OCI-LY3 (cell line): ENCODE measurements at regions not wholly inside any gene's neighbourhood (a gene's known extent, or its start where the extent isn't known, plus 50 kb on each side); places are given as distances from the start of the nearest gene placed in this dataset.
"Not testable (repeated sequence)": the region's sequence is repeated elsewhere in the genome, so short reads cannot be mapped to it uniquely, and the experiment has no call there.

ENCODE experiments used
- CTCF ChIP-seq: fragments of 200-600, 300-600 bp; sonication (generic); IDR thresholded peaks from 2 replicates; pipeline ENCODE4 v1.5.1; 2014; ENCODE audit warnings: antibody characterized with exemption, low read length, low read depth
- EZH2phosphoT487 ChIP-seq: fragments of 200-600 bp; shearing (Covaris generic); IDR thresholded peaks from 2 replicates; pipeline ENCODE4 v1.6.1; 2018; ENCODE audit warnings: antibody characterized with exemption, mixed run types, low read depth

- not testable (repeated sequence) for TF ChIP-seq CTCF, EZH2phosphoT487
Measured at GRCh38 chr10:61252326-61252725, 200.9 kb downstream of the TMEM26 start.
